ENCODE measurements at regions not wholly inside any gene's neighbourhood (a gene's known extent, or its start where the extent isn't known, plus 50 kb on each side); places are given as distances from the start of the nearest gene placed in this dataset.

DNA sequence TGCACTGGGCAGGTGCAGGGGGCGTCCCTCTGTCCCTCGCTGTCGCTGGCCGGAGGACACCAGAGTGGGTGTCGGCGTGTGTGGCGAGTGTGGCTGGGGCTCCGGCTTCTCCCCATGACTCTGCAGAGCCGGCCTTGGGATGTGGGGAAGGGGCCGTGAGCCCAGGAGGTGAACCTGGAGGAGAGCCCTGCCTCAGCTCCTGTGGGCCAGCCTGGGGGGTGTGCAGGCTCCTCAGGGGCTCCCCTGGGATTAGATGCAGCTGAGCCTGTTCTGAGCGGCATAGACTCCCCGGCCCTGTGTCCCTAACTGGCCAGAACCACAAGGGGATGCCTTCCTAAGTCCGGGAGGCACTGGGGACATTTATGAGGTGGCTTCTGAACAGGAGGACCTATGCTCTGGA, 73.2 kb upstream of the GATA5 start:
- BruUV-seq (replicated peaks) = no TSS peak
- WGBS (ENCODE audit: low lambda C conversion rate) = 67% methylated on average over 9 of the region's 13 CpGs
- no peak for ATAC-seq
- H3K27me3 ChIP-seq (ENCODE audit: control insufficient read depth in 1 of 2, insufficient read depth in 2 of 2, low read length in 2 of 2) = peaks cover 55 to 72% of the 10 kb centered on the region in 2 experiments
- DNase-seq (ENCODE audit: low spot score) = no peak
- no peaks in the 10 kb centered on the region for H3K36me3 ChIP-seq (replicated peaks in 1 of 2; ENCODE audit: control insufficient read depth in 1 of 2, insufficient read depth in 2 of 2, low read length in 2 of 2)
- no peak overlapping the region for H3K4me2 ChIP-seq (ENCODE audit: low read depth, low read length)
- no peak overlapping the region for H3K4me3 ChIP-seq (replicated peaks in 1 of 3; ENCODE audit: insufficient read depth in 1 of 3, low read depth in 2 of 3, low read length in 3 of 3)
- H3K9ac ChIP-seq (ENCODE audit: insufficient read depth, low read depth, low read length) = no peak overlapping the region
- FAIRE-seq = no peak
- ChIA-PET CTCF (ENCODE audit: low intra/inter-chr PET ratio, low total read pairs) (no interaction called here), POLR2A (no interaction called here)
- no peaks in the 10 kb centered on the region; the same call in 1 of the 2 replicates for H4K20me1 ChIP-seq (ENCODE audit: insufficient read depth, low read length)
- peaks cover 8% of the 10 kb centered on the region for H3K9me3 ChIP-seq (ENCODE audit: low read length)
- peaks cover 12% of the 10 kb centered on the region for H3K4me1 ChIP-seq (ENCODE audit: insufficient read depth, low read length)
- H3K27ac ChIP-seq (ENCODE audit: extremely low read length, insufficient read depth, low read length) = no peak overlapping the region
- intact Hi-C loops (cut with micrococcal nuclease; ENCODE audit: unreplicated experiment) (no loop called here), in situ Hi-C loops (cut with HindIII; ENCODE audit: extremely low pct_ligation_motif_present, low pct_unique_long_range_greater_than_20kb) (no loop called here)
- no peak overlapping the region for H2AFZ ChIP-seq (ENCODE audit: low read length)
- H3K79me2 ChIP-seq (ENCODE audit: insufficient read depth, low read length) = no peaks in the 10 kb centered on the region
- no peak for TF ChIP-seq ZFX (CRISPR knock-in tag; IDR thresholded peaks at IDR 0.05; ENCODE audit: low read depth)
- TF ChIP-seq HNRNPLL (IDR thresholded peaks at IDR 0.05; ENCODE audit: low read depth, low read length, poor library complexity, severe bottlenecking) = peak; percentile 10
- TF ChIP-seq ZNF598 (CRISPR knock-in tag; IDR thresholded peaks at IDR 0.05; ENCODE audit: borderline replicate concordance) = 0 out of 2 replicates have a peak, but pooled peaks have one; percentile 14
- 0 out of 2 replicates have a peak, but pooled peaks have one; percentile 17 for TF ChIP-seq HDAC1 (CRISPR knock-in tag; IDR thresholded peaks at IDR 0.05)

DNA sequence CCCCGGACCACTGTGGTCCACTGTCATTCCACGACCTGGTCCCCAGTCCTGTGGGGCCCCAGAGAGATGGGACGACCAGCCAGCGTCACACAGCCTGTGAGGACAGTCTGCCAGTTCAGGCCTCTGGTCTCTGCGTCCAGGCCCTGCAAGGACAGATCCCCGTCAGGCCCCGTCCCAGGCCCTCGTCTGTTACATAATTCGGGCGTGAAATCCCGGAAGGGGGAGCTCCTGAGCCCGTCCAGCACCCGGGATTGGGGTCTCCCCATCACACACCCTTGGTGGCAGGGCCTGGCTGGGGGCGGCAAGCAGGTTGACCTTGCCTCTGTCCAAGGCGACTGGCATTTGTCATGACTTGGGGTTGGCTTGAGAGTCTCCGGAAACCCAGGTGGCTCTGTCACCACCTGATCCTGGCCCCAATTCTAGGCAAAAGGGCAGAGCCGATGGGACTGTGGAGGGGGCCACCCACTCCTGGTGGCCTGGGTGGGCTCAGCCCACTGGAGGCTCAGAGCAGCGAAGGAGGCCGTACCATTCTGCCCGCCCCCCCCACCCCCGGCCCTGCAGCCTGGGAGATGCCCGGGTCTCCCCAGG, 73.8 kb upstream of the GATA5 start:
- intact Hi-C loops (cut with micrococcal nuclease; ENCODE audit: unreplicated experiment) (no loop called here), in situ Hi-C loops (cut with HindIII; ENCODE audit: extremely low pct_ligation_motif_present, low pct_unique_long_range_greater_than_20kb) (no loop called here)
- no peak overlapping the region for H3K27ac ChIP-seq (ENCODE audit: extremely low read length, insufficient read depth, low read length)
- peaks cover 8% of the 10 kb centered on the region for H3K4me1 ChIP-seq (ENCODE audit: insufficient read depth, low read length)
- POLR2A ChIA-PET = no interaction called here
- peaks cover 4% of the 10 kb centered on the region for H3K9me3 ChIP-seq (ENCODE audit: low read length)
- H3K9ac ChIP-seq (ENCODE audit: insufficient read depth, low read depth, low read length) = no peak overlapping the region
- H3K4me2 ChIP-seq (ENCODE audit: low read depth, low read length) = no peak overlapping the region
- no peak; the same call in 2 of the 3 replicates for ATAC-seq
- no peak for FAIRE-seq
- CTCF ChIA-PET (ENCODE audit: low intra/inter-chr PET ratio, low total read pairs) = no interaction called here
- no peaks in the 10 kb centered on the region for H3K36me3 ChIP-seq (replicated peaks in 1 of 2; ENCODE audit: control insufficient read depth in 1 of 2, insufficient read depth in 2 of 2, low read length in 2 of 2)
- no TSS peak for BruUV-seq (replicated peaks)
- 29% methylated on average over 21 of the region's 22 CpGs for WGBS (ENCODE audit: low lambda C conversion rate)
- peaks cover under 1% of the 10 kb centered on the region; the same call in 1 of the 2 replicates for H4K20me1 ChIP-seq (ENCODE audit: insufficient read depth, low read length)
- no peak overlapping the region for H2AFZ ChIP-seq (ENCODE audit: low read length)
- no peak overlapping the region for H3K4me3 ChIP-seq (replicated peaks in 1 of 3; ENCODE audit: insufficient read depth in 1 of 3, low read depth in 2 of 3, low read length in 3 of 3)
- no peak for DNase-seq (ENCODE audit: low spot score)
- no peaks in the 10 kb centered on the region for H3K79me2 ChIP-seq (ENCODE audit: insufficient read depth, low read length)
- peaks cover 55 to 78% of the 10 kb centered on the region in 2 experiments for H3K27me3 ChIP-seq (ENCODE audit: control insufficient read depth in 1 of 2, insufficient read depth in 2 of 2, low read length in 2 of 2)
- TF ChIP-seq RFX1 (IDR thresholded peaks at IDR 0.05) = no peak
- TF ChIP-seq TOE1 (CRISPR knock-in tag; IDR thresholded peaks at IDR 0.05) = no peak
- no peak for TF ChIP-seq ZNF644 (CRISPR knock-in tag; IDR thresholded peaks at IDR 0.05; ENCODE audit: low read depth)
- no peak for TF ChIP-seq NFIB (CRISPR knock-in tag; IDR thresholded peaks at IDR 0.05; ENCODE audit: borderline replicate concordance)
- no peak for TF ChIP-seq HMG20B (CRISPR knock-in tag; conservative IDR thresholded peaks at IDR 0.05)
- TF ChIP-seq BORCS8-MEF2B (CRISPR knock-in tag; IDR thresholded peaks at IDR 0.05) = no peak
- TF ChIP-seq, protein P1, sequence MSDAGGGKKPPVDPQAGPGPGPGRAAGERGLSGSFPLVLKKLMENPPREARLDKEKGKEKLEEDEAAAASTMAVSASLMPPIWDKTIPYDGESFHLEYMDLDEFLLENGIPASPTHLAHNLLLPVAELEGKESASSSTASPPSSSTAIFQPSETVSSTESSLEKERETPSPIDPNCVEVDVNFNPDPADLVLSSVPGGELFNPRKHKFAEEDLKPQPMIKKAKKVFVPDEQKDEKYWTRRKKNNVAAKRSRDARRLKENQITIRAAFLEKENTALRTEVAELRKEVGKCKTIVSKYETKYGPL (CRISPR knock-in tag; IDR thresholded peaks at IDR 0.05) = peak; percentile 91; the same call in 1 of the 2 replicates
- TF ChIP-seq NR2C2 (CRISPR knock-in tag; IDR thresholded peaks at IDR 0.05; ENCODE audit: borderline replicate concordance) = no peak
- TF ChIP-seq ZFP36 (IDR thresholded peaks at IDR 0.05; ENCODE audit: borderline replicate concordance, low read depth, low read length, partially characterized antibody) = no peak
- TF ChIP-seq, protein P2, sequence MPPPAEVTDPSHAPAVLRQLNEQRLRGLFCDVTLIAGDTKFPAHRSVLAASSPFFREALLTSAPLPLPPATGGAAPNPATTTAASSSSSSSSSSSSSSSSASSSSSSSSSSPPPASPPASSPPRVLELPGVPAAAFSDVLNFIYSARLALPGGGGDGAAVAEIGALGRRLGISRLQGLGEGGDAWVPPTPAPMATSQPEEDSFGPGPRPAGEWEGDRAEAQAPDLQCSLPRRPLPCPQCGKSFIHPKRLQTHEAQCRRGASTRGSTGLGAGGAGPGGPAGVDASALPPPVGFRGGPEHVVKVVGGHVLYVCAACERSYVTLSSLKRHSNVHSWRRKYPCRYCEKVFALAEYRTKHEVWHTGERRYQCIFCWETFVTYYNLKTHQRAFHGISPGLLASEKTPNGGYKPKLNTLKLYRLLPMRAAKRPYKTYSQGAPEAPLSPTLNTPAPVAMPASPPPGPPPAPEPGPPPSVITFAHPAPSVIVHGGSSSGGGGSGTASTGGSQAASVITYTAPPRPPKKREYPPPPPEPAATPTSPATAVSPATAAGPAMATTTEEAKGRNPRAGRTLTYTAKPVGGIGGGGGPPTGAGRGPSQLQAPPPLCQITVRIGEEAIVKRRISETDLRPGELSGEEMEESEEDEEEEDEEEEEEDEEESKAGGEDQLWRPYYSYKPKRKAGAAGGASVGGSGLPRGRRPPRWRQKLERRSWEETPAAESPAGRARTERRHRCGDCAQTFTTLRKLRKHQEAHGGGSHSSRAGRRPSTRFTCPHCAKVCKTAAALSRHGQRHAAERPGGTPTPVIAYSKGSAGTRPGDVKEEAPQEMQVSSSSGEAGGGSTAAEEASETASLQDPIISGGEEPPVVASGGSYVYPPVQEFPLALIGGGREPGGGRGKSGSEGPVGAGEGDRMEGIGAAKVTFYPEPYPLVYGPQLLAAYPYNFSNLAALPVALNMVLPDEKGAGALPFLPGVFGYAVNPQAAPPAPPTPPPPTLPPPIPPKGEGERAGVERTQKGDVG (CRISPR knock-in tag; IDR thresholded peaks at IDR 0.05; ENCODE audit: borderline replicate concordance) = peak; percentile 8; the same call in 1 of the 2 replicates
- TF ChIP-seq GTF3A (CRISPR knock-in tag; conservative IDR thresholded peaks at IDR 0.05) = no peak
- no peak for TF ChIP-seq MTF1 (CRISPR knock-in tag; IDR thresholded peaks at IDR 0.05)

Data from HepG2 (cell line).